Kidney (tissue), 13 donors: ENCODE measurements at regions not wholly inside any gene's neighbourhood (a gene's known extent, or its start where the extent isn't known, plus 50 kb on each side); places are given as distances from the start of the nearest gene placed in this dataset.

Experiments
- DNase-seq, 5 donors: peaks; one replicate each; pipeline ENCODE4 v3.0.0-alpha.2; 2013 to 2020
- FAIRE-seq: peaks from 2 replicates; lab custom pipeline; 2012; peaks lifted over from hg19 to GRCh38; lab: Jason Lieb, UNC
- H3K27ac ChIP-seq, 2 donors: one replicate each; pipeline ENCODE4 v1.7.0; 2013; ENCODE audit warnings: low read depth in 2 of 2, low read length in 2 of 2, inconsistent platforms in 1 of 2
- H3K27me3 ChIP-seq: one replicate; pipeline ENCODE4 v1.7.1; 2013; ENCODE audit warnings: low read length, inconsistent platforms; ENCODE audit not compliant: control insufficient read depth, insufficient read depth
- H3K36me3 ChIP-seq, 3 donors: one replicate each; pipeline versions ENCODE4 v1.7.0 to v1.7.1; 2013; ENCODE audit warnings: low read length in 3 of 3, control low read depth in 1 of 3, inconsistent platforms in 1 of 3; ENCODE audit not compliant: insufficient read depth in 3 of 3, control insufficient read depth in 2 of 3
- H3K4me1 ChIP-seq, 3 donors: one replicate each; pipeline versions ENCODE4 v1.7.0 to v1.7.1; 2013; ENCODE audit warnings: low read length in 3 of 3, inconsistent platforms in 1 of 3, low read depth in 1 of 3; ENCODE audit not compliant: control insufficient read depth in 2 of 3, insufficient read depth in 2 of 3
- H3K4me3 ChIP-seq, 3 donors: one replicate each; pipeline versions ENCODE4 v1.7.0 to v1.8.1; 2013; ENCODE audit warnings: low read length in 3 of 3, control low read depth in 1 of 3, inconsistent platforms in 1 of 3
- H3K9ac ChIP-seq, 3 donors: one replicate each; pipeline versions ENCODE4 v1.7.0 to v1.7.1; 2013; ENCODE audit warnings: low read length in 3 of 3, control low read depth in 1 of 3, inconsistent platforms in 1 of 3
- H3K9me3 ChIP-seq, 3 donors: one replicate each; pipeline versions ENCODE4 v1.7.0 to v1.7.1; 2013; ENCODE audit warnings: low read length in 3 of 3, control low read depth in 1 of 3, inconsistent platforms in 1 of 3; ENCODE audit not compliant: control insufficient read depth in 2 of 3, insufficient read depth in 1 of 3
- intact Hi-C: fragments of 100-400 bp; cut with DNase I; formaldehyde crosslinking; loops from one replicate; pipeline ENCODE4 v1.11.1; 2022
- TF ChIP-seq, protein P1 (sequence below): IDR thresholded peaks from 3 replicates; pipeline ENCODE4 v1.5.1; 2012; ENCODE audit warnings: mild to moderate bottlenecking, moderate library complexity, borderline replicate concordance; ENCODE audit not compliant: insufficient read depth; ENCODE audit errors: extremely low read depth
- donor health status: control.
- donor health status: control.
- donor health status: control.
- donor health status: control.
- donor health status: control.
- donor health status: DM: yes; HTN: yes; CAD: no.
- donor health status: Normal renal cell carcinoma (clear cell type).

DNA sequence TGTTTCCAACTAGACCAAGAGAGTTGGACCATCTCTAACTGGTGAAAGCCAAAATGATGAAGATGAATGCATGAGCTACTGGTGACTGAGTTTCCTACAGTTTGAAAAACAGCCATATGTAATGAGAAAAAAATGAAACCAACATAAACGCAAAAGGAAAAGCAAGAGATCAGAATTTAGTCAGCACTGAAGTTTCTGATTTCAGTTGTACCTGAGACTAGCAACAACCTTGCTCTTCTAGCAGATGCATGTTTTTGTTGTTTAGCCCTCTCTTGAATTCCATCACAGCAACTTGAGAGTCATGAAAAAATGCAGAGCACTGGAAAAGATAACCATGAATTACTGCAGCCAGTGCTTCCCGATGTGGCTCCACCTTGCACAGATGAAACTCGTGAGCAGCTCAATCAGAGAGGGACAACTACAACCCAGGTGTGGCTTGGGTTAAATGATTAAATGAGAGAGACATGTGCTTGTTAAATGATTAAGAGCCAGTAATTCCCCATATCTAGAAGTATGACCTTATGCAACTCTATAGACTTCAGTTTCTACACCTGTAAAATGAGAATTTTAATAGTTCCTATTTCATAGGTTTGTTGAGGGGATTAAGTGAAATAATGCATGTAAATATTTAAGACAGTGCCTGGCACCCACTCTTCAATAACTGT, 104.8 kb downstream of the ELOVL4 start:
- no peak overlapping the region for H3K9ac ChIP-seq
- H3K4me3 ChIP-seq, result no peak overlapping the region
- TF ChIP-seq, protein P1, sequence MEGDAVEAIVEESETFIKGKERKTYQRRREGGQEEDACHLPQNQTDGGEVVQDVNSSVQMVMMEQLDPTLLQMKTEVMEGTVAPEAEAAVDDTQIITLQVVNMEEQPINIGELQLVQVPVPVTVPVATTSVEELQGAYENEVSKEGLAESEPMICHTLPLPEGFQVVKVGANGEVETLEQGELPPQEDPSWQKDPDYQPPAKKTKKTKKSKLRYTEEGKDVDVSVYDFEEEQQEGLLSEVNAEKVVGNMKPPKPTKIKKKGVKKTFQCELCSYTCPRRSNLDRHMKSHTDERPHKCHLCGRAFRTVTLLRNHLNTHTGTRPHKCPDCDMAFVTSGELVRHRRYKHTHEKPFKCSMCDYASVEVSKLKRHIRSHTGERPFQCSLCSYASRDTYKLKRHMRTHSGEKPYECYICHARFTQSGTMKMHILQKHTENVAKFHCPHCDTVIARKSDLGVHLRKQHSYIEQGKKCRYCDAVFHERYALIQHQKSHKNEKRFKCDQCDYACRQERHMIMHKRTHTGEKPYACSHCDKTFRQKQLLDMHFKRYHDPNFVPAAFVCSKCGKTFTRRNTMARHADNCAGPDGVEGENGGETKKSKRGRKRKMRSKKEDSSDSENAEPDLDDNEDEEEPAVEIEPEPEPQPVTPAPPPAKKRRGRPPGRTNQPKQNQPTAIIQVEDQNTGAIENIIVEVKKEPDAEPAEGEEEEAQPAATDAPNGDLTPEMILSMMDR, result no peak
- H3K27me3 ChIP-seq, result no peaks in the 10 kb centered on the region
- no peaks in the 10 kb centered on the region for H3K4me1 ChIP-seq
- FAIRE-seq (no peak), DNase-seq (no peak)
- H3K36me3 ChIP-seq, result no peaks in the 10 kb centered on the region
- intact Hi-C loops, result no loop called here
- H3K9me3 ChIP-seq, result no peaks in the 10 kb centered on the region
- no peak overlapping the region for H3K27ac ChIP-seq

DNA sequence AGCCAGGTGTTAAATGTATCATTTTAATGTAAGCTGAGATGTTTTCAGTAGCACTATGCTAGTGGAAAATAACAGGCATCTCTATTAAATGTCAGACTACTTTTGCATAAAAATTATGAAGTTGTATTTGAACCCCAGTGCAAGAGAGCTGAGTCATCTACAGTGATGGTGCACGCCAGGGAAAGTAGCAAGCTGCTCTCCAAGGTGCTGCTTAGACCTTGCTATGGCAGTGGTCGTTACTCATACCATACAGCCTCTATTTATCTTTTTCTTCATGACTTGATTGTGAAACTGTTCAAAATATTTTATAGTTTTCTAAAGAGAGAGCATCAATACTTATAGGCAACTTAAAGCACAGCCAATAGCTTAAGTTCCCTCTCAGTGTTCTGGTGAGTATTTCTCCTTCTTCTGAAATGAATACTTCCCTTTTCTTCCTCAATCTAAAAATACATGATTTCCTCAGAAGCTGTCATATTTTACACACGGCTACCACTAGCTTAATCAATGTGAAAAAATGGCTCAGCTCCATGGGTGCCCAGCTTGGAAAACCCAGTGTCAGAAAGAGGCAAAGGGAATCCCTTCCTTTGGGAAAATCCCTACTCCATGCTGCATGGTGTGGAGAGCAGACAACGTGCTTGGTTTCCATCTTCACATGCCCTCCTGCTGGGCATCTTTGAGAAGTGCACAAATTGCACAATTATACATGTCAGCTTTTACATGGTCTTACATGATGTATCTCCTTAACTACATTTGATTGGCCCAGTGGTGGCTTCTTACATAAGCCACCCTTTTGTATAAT, 105.6 kb downstream of the ELOVL4 start:
- no peak overlapping the region for H3K27ac ChIP-seq
- no peak overlapping the region for H3K4me3 ChIP-seq
- FAIRE-seq (no peak), DNase-seq (no peak)
- H3K9me3 ChIP-seq, result no peaks in the 10 kb centered on the region
- TF ChIP-seq, protein P1, result no peak
- intact Hi-C loops, result no loop called here
- no peaks in the 10 kb centered on the region for H3K27me3 ChIP-seq
- H3K9ac ChIP-seq, result no peak overlapping the region
- no peaks in the 10 kb centered on the region for H3K4me1 ChIP-seq
- H3K36me3 ChIP-seq, result no peaks in the 10 kb centered on the region

DNA sequence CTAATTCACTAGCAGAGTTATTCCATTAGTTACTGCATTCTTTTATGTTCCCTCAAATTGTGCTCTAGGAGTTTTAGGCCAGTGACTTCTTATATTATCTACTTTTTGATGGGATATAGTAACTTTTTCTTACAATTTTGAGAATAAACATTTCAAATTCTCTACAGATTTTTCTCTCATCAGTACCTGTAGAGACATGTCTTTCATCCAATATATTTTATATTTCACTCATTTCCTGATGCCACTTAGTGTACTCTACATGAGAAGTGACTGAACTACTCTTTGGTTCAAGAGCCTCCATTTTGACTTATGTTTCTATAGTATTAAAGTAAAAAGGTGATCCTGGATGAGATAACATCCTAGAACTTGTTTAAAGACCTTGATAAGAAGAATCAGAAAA, 108.5 kb downstream of the ELOVL4 start:
- no peak for FAIRE-seq
- Histone ChIP-seq H3K4me3 (no peak overlapping the region), H3K4me1 (no peaks in the 10 kb centered on the region), H3K27me3 (no peaks in the 10 kb centered on the region), H3K27ac (no peak overlapping the region), H3K9ac (no peak overlapping the region), H3K9me3 (no peaks in the 10 kb centered on the region), H3K36me3 (no peaks in the 10 kb centered on the region)
- intact Hi-C loops, result no loop called here
- TF ChIP-seq, protein P1, result no peak
- no peak for DNase-seq
